Natural killer cell (primary cell): ENCODE measurements at regions not wholly inside any gene's neighbourhood (a gene's known extent, or its start where the extent isn't known, plus 50 kb on each side); places are given as distances from the start of the nearest gene placed in this dataset.

Experiments used
- ATAC-seq, 3 donors: fragments of 150-1000 bp in 2 of 3; fragments of 200-7000 bp in 1 of 3; cut with Tn5 transposase; 1 replicate in 1 of 3; 2 replicates in 2 of 3; pipeline ENCODE4 v1.10.0; 2021; ENCODE audit warnings: mild to moderate bottlenecking in 2 of 3, moderate library complexity in 2 of 3
- DNase-seq, 2 donors: peaks; one replicate each; pipeline versions ENCODE4 v3.0.0 to v3.0.0-alpha.2; 2013 to 2021; ENCODE audit warnings: mixed read lengths in 1 of 2
- H3K27ac ChIP-seq: one replicate; pipeline ENCODE4 v1.5.1; 2013; ENCODE audit warnings: mild to moderate bottlenecking, low read length
- H3K27me3 ChIP-seq: one replicate; pipeline ENCODE4 v1.6.1; 2013; ENCODE audit warnings: low read length; ENCODE audit not compliant: control insufficient read depth, insufficient read depth
- H3K36me3 ChIP-seq: one replicate; pipeline ENCODE4 v1.6.1; 2013; ENCODE audit warnings: low read length; ENCODE audit not compliant: control insufficient read depth, insufficient read depth
- H3K4me1 ChIP-seq: one replicate; pipeline ENCODE4 v1.6.1; 2013; ENCODE audit warnings: low read length; ENCODE audit not compliant: control insufficient read depth, insufficient read depth
- H3K4me3 ChIP-seq: one replicate; pipeline ENCODE4 v1.5.1; 2013; ENCODE audit warnings: low read length
- H3K9me3 ChIP-seq: one replicate; pipeline ENCODE4 v1.6.1; 2013; ENCODE audit warnings: low read length; ENCODE audit not compliant: control insufficient read depth, insufficient read depth
- H3K27ac Mint-ChIP-seq, 2 donors: one replicate each; pipeline ENCODE4 v1.8.0; 2022; ENCODE audit warnings: mild to moderate bottlenecking in 2 of 2, mixed read lengths in 2 of 2, moderate library complexity in 1 of 2
- H3K27me3 Mint-ChIP-seq, 2 donors: one replicate each; pipeline ENCODE4 v1.8.0; 2022; ENCODE audit warnings: low read depth in 2 of 2, mixed read lengths in 2 of 2
- H3K36me3 Mint-ChIP-seq: one replicate; pipeline ENCODE4 v1.8.0; 2022; ENCODE audit warnings: mixed read lengths
- H3K4me1 Mint-ChIP-seq, 2 donors: one replicate each; pipeline ENCODE4 v1.8.0; 2022; ENCODE audit warnings: mixed read lengths in 2 of 2
- H3K4me3 Mint-ChIP-seq: one replicate; pipeline ENCODE4 v1.8.0; 2022; ENCODE audit warnings: mild to moderate bottlenecking, moderate library complexity, mixed read lengths
- H3K9me3 Mint-ChIP-seq, 2 donors: one replicate each; pipeline ENCODE4 v1.8.0; 2022; ENCODE audit warnings: mixed read lengths in 2 of 2
- CTCF ChIP-seq: fragments of 200-600 bp; IDR thresholded peaks from one replicate; pipeline ENCODE4 v1.8.0; 2022; ENCODE audit warnings: antibody characterized with exemption
- WGBS: methylation state at CpG from one replicate; pipeline ENCODE4 v1.1.7; 2013; ENCODE audit warnings: missing lambda C conversion rate; ENCODE audit not compliant: insufficient coverage; 5-methylcytosine and 5-hydroxymethylcytosine counted together
- intact Hi-C: fragments of 100-400 bp; cut with micrococcal nuclease; formaldehyde crosslinking; loops from one replicate; pipeline ENCODE4 v1.14.2; 2022

DNA sequence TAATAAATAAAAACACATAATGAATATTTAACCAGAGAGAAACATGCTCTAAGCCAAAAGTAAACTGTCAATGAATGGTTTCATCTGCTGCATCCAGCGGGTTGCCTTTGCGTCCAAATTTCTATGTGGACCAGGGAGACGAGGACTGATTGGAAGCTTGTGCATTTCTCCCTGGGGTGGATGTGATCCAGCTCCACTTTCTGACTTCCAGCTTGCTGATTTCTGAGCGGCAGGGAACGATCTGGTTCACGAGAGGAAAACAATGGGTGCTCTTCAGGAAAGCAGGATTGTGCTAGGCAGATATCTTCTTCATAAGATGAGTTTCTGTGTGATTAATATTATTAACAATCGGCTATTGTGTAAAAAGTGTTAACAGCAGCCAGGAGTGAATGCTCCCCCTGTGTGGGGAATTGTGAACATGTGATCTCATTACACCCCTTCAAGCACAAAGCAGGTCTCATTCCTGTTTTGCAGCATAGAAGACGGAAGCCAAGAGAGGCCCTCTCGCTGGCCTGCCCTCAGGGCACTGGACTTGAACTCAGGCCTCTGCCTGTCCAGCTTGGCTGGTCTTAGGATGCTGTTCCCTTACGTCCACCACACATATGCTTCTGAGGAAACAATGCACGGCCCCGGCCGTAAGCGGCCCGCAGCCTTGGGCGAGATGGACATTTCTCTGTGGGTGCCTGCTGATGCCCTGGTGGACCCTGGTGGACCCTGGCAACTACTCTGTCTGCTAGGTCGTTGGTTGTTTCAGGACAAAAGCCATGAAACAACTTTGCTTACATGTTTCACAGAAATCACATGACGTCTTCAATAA lies 183.4 kb upstream of the C1orf174 start:
- ATAC-seq, result no peak
- H3K27ac Mint-ChIP-seq, result no peak overlapping the region

GRCh38 chr1:4084048-4084431 lies 184.0 kb upstream of the C1orf174 start:
- Mint-ChIP-seq H3K9me3 (peaks cover 0 to 3% of the 10 kb centered on the region in 2 donors), H3K27me3 (peaks cover under 1 to 23% of the 10 kb centered on the region in 2 donors), H3K27ac (no peak overlapping the region), H3K36me3 (no peaks in the 10 kb centered on the region), H3K4me3 (no peak overlapping the region), H3K4me1 (no peaks in the 10 kb centered on the region)
- H3K27ac ChIP-seq, result no peak overlapping the region
- ATAC-seq, result no peak
- H3K27me3 ChIP-seq, result no peaks in the 10 kb centered on the region
- H3K9me3 ChIP-seq, result no peaks in the 10 kb centered on the region
- intact Hi-C loops, result no loop called here
- H3K36me3 ChIP-seq, result no peaks in the 10 kb centered on the region
- WGBS, result 89% methylated on average over 6 of the region's 6 CpGs
- no peaks in the 10 kb centered on the region for H3K4me1 ChIP-seq
- TF ChIP-seq CTCF, result no peak
- DNase-seq, result no peak
- H3K4me3 ChIP-seq, result no peak overlapping the region

More for the DNA sequence above, 183.4 kb upstream of the C1orf174 start:
- 83% methylated on average over 18 of the region's 18 CpGs for WGBS
- Mint-ChIP-seq H3K4me3 (no peak overlapping the region), H3K36me3 (no peaks in the 10 kb centered on the region), H3K27me3 (peaks cover 0 to 23% of the 10 kb centered on the region in 2 donors), H3K4me1 (no peaks in the 10 kb centered on the region), H3K9me3 (peaks cover 0 to 3% of the 10 kb centered on the region in 2 donors)
- H3K4me1 ChIP-seq, result no peaks in the 10 kb centered on the region
- H3K27me3 ChIP-seq, result no peaks in the 10 kb centered on the region
- no peak overlapping the region for H3K27ac ChIP-seq
- TF ChIP-seq CTCF, result no peak
- no peaks in the 10 kb centered on the region for H3K9me3 ChIP-seq
- no peak for DNase-seq
- intact Hi-C loops, result no loop called here
- H3K4me3 ChIP-seq, result no peak overlapping the region
- H3K36me3 ChIP-seq, result no peaks in the 10 kb centered on the region

- peaks cover 0 to 3% of the 10 kb centered on the region in 2 donors for H3K9me3 Mint-ChIP-seq
- WGBS, result 86% methylated on average over 6 of the region's 6 CpGs
- intact Hi-C loops, result no loop called here
- Histone ChIP-seq H3K9me3 (no peaks in the 10 kb centered on the region), H3K36me3 (no peaks in the 10 kb centered on the region), H3K27me3 (no peaks in the 10 kb centered on the region), H3K27ac (no peak overlapping the region), H3K4me1 (no peaks in the 10 kb centered on the region), H3K4me3 (no peak overlapping the region)
- no peak overlapping the region for H3K4me3 Mint-ChIP-seq
- no peak overlapping the region for H3K27ac Mint-ChIP-seq
- H3K27me3 Mint-ChIP-seq, result peaks cover 3 to 23% of the 10 kb centered on the region in 2 donors
- no peaks in the 10 kb centered on the region for H3K4me1 Mint-ChIP-seq
- no peaks in the 10 kb centered on the region for H3K36me3 Mint-ChIP-seq
- no peak for ATAC-seq
- DNase-seq, result no peak
- TF ChIP-seq CTCF, result no peak
Observed at GRCh38 chr1:4084446-4084845, 184.4 kb upstream of the C1orf174 start.

DNA sequence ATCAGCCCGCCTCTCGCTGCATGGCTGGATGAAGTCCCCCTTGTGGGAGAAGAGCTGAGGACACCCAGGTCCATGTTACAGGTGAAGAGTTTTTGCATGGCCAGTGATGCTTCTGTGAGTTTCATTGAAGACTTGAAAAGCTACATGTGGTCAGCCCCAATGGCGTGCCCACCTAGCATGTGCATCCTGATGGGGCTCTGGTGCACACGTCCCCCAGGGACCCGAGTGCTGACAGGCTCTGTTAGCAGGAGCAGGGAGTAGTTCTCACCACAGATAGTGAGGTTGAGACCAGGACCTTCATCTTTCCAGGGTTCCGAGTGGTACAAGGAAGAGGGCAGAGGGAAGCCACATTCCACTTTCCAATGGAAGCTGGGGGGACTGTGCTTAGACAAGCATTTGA lies 184.8 kb upstream of the C1orf174 start:
- H3K4me3 Mint-ChIP-seq, result no peak overlapping the region
- no peaks in the 10 kb centered on the region for H3K9me3 ChIP-seq
- peaks cover 0 to 3% of the 10 kb centered on the region in 2 donors for H3K9me3 Mint-ChIP-seq
- H3K36me3 Mint-ChIP-seq, result no peaks in the 10 kb centered on the region
- no peak for DNase-seq
- H3K27me3 Mint-ChIP-seq, result peaks cover 3 to 23% of the 10 kb centered on the region in 2 donors
- H3K27ac ChIP-seq, result no peak overlapping the region
- intact Hi-C loops, result no loop called here
- H3K27me3 ChIP-seq, result no peaks in the 10 kb centered on the region
- H3K4me1 ChIP-seq, result no peaks in the 10 kb centered on the region
- no peak overlapping the region for H3K4me3 ChIP-seq
- no peak for TF ChIP-seq CTCF
- H3K27ac Mint-ChIP-seq, result no peak overlapping the region
- H3K4me1 Mint-ChIP-seq, result no peaks in the 10 kb centered on the region
- WGBS, result 76% methylated on average over 6 of the region's 6 CpGs
- ATAC-seq, result no peak
- no peaks in the 10 kb centered on the region for H3K36me3 ChIP-seq
